Erythroblast (primary cell): ENCODE measurements at regions not wholly inside any gene's neighbourhood (a gene's known extent, or its start where the extent isn't known, plus 50 kb on each side); places are given as distances from the start of the nearest gene placed in this dataset.
A peak's percentile ranks its signal among the peaks of the same experiment; 100 is the strongest.

ENCODE experiments used
- DNase-seq, 2 experiments: peaks; one replicate each; lab custom pipeline; 2025; lab: John Stamatoyannopoulos, UW
- GATA1 ChIP-seq: IDR thresholded peaks from 2 replicates; pipeline ENCODE4 v1.6.1; 2011; ENCODE audit warnings: low read depth, mild to moderate bottlenecking, control low read depth, low read length, moderate library complexity
- POLR2A ChIP-seq: IDR thresholded peaks from 2 replicates; pipeline ENCODE4 v1.6.1; 2011; ENCODE audit warnings: mild to moderate bottlenecking, low read length

DNA sequence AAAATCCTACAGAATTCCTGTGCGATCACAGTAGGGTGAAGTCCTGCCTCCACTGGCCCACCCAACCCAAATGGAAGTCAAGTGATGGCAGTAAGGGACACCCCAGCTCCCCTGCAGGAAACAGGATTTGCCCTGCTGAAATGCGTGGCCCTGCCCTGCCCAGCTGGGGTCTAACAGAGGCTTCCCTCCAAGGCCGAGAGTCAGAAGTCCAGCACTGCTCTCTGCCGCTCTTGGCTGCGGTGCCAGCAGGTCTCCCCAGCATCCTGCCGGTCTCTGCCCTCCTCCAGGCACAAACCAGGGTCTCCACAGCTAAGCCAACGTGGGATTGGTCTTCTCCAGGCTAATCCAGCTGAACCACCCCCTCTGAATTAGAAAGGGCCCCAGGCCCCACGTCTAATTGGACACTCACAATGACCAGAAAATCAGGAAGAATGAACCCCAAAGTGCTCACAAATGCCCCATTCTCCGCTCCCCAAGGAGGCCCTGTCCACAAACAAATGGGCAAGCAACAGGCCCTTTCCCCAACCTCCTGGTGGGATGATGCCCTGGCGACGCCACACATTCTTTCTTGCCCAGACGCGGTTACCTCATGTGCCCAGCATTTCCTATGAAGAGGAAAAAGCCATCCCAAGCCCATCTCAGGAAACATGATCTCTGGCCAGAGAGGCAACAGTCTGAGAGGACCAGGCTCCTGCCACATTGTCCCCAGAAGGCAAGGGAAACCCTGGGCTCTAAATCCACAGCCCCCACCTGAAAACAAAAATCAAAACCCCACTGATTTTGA lies 117.2 kb downstream of the BANF2 start:
- TF ChIP-seq GATA1 = no peak
- TF ChIP-seq POLR2A = no peak
- no peak for DNase-seq

- TF ChIP-seq GATA1 (no peak), POLR2A (no peak)
- DNase-seq = no peak
Observed at GRCh38 chr20:17811628-17811965, 111.8 kb downstream of the BANF2 start.

DNA sequence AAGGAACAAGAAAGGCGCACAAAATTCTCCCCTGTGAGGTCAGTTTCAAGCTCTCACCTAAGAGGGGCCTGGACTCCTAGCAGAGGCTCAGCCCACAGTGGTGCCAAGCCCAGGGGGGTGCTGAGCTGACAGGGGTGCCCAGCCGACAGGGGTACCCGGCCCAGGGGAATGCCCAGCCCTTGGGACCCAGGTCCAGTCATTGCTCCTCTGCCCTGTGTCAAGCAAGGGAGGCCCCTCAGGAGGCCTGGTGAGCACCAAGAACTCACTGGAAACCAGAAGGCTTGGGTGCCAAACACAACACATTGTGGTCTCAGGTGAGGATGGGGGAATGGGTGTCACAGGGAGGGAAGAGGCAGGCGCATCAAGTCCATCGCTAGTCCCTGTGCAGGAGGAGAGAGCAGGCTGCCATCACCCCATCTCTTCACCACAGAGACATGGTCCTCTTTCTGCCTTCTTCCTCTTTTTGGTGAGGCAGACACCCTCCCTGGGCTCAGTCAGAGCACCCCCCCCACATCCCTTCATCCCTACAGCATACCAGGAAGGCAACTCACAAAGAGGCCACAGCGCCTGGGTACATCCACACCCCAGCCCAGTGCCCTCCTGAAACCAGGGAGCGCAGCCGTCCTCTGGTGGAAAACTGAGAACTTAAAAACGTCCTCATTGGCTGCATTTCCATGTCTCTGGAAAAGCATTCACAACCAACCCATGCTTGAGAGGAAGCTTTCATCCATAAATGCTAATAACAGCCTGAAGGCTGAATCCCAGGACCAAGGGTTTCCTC lies 111.3 kb downstream of the BANF2 start:
- TF ChIP-seq GATA1 (no peak), POLR2A (no peak)
- no peak for DNase-seq

DNA sequence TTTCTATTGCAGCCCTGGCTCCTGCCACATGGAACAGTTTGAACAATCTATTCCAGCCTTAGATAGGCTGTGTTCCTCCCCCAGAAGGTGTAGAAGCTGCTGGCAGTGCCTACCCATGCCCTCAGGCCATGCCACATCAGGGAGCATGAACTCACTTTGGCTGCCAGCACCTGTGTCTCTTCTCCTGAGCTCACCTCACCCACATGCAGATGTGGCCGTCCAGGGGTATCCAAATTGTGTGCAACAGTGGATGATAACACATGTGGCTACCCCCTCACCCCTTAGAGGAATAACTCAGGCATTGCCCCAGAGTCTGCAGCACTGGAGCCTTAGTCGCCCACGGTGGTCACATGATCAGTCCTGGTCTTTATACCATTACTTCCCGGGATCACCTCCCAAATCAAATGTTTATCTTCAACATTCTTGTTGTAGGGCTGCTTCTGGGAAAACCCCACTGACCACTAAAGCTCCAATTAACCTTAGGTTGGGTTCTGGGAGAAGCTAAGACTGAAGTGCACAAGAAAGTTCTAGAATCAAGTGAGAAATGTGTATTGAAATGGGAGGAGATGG lies 110.4 kb downstream of the BANF2 start:
- no peak for TF ChIP-seq GATA1
- no peak for TF ChIP-seq POLR2A

GRCh38 chr20:17809362-17810061 lies 109.7 kb downstream of the BANF2 start:
- TF ChIP-seq GATA1 = no peak
- no peak for TF ChIP-seq POLR2A
- DNase-seq = no peak

More for the DNA sequence above, 110.4 kb downstream of the BANF2 start:
- no peak for DNase-seq

- TF ChIP-seq POLR2A (no peak), GATA1 (no peak)
- DNase-seq = no peak
Observed at GRCh38 chr20:17808782-17809181, 109.0 kb downstream of the BANF2 start.

DNA sequence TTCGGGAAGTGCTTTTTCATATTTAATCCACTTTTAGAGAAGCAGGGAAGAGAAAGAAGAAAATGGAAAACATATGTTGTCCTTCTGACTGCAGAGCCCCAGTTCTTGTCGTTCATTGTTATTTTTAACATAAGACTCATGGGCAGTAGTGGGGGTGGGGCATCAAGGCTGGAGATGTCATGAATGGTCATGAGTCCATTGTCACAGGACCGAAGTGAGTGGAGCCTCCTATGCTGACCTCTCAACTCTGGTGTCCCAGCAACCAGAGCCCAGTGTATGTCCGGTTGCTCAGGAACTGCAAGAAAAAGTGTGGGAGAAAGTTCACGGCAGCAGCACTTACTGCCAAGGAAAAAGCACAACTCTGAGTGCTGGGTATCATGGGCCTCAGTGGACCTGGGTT lies 108.6 kb downstream of the BANF2 start:
- TF ChIP-seq POLR2A (no peak), GATA1 (no peak)
- DNase-seq = no peak

- DNase-seq = no peak
- TF ChIP-seq GATA1 = no peak
- no peak for TF ChIP-seq POLR2A
Observed at GRCh38 chr20:17807651-17808050, 107.9 kb downstream of the BANF2 start.

- TF ChIP-seq POLR2A = no peak
- TF ChIP-seq GATA1 = no peak
- DNase-seq = no peak
Observed at GRCh38 chr20:17806739-17807441, 107.1 kb downstream of the BANF2 start.

DNA sequence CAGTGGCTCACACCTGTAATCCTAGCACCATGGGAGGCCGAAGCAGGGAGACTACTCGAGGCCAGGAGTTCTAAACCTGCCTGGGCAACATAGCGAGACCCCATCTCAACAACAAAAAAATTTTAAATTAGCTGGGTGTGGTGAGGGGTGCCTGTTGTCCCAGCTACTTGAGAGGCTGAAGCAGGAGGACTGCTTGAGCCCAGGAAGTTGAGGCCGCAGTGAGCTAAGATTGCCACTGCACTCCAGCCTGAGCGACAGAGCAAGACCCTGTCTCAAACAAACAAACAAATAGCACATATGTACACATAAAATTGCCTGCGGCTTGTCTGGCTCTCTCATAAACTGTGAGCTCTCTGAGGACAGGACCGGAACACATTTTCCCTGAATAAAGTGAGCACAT lies 106.3 kb downstream of the BANF2 start:
- DNase-seq = no peak

DNA sequence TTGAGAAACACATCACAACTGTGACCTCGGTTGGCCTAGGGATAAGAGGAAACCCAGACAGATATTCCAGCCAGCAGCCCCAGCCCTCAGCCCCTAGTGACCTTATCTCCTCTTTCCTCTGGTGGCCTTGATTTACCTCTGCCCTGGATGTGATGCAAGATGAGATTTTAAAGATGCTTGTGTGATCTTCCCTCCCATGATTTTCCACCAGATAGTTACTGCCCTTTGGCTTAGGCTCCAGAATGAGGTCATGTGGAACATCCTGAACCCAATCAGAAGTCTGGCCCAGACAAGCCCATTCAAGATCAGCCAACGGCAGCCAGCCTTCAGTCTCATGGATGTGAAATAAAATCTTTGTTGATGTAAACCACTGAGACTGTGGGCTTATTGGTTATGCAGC lies 104.0 kb downstream of the BANF2 start:
- DNase-seq = no peak
- TF ChIP-seq GATA1 = no peak
- no peak for TF ChIP-seq POLR2A

More for the DNA sequence above, 106.3 kb downstream of the BANF2 start:
- no peak for TF ChIP-seq GATA1
- TF ChIP-seq POLR2A = no peak

GRCh38 chr20:17799575-17800227 lies 99.9 kb downstream of the BANF2 start:
- TF ChIP-seq POLR2A (no peak), GATA1 (no peak)
- DNase-seq = peak in 1 of 2 experiments; percentile 39

- DNase-seq = no peak
- TF ChIP-seq GATA1 (no peak), POLR2A (no peak)
Observed at GRCh38 chr20:17798601-17799000, 98.8 kb downstream of the BANF2 start.
